ENCODE measurements at regions not wholly inside any gene's neighbourhood (a gene's known extent, or its start where the extent isn't known, plus 50 kb on each side); places are given as distances from the start of the nearest gene placed in this dataset.

GRCh38 chr2:129695496-129695895 lies 284.0 kb upstream of the RAB6C start:
- DNase-seq (ENCODE audit: low spot score): no peak

- no peak for DNase-seq (ENCODE audit: low spot score)
Observed at GRCh38 chr2:129698593-129698992, 280.9 kb upstream of the RAB6C start.

GRCh38 chr2:129699781-129700573 lies 279.5 kb upstream of the RAB6C start:
- no peak for DNase-seq (ENCODE audit: low spot score)

GRCh38 chr2:129702416-129703176 lies 276.9 kb upstream of the RAB6C start:
- DNase-seq (ENCODE audit: low spot score): no peak

- DNase-seq (ENCODE audit: low spot score): no peak
Observed at GRCh38 chr2:129705085-129705484, 274.4 kb upstream of the RAB6C start.

- no peak for DNase-seq (ENCODE audit: low spot score)
Observed at GRCh38 chr2:129707800-129708199, 271.7 kb upstream of the RAB6C start.

- no peak for DNase-seq (ENCODE audit: low spot score)
Observed at GRCh38 chr2:129708221-129708967, 271.1 kb upstream of the RAB6C start.

GRCh38 chr2:129709001-129709955 lies 270.2 kb upstream of the RAB6C start:
- DNase-seq (ENCODE audit: low spot score): no peak

GRCh38 chr2:129709956-129710598 lies 269.4 kb upstream of the RAB6C start:
- no peak for DNase-seq (ENCODE audit: low spot score)

- no peak for DNase-seq (ENCODE audit: low spot score)
Observed at GRCh38 chr2:129710670-129711495, 268.6 kb upstream of the RAB6C start.

- DNase-seq (ENCODE audit: low spot score): no peak
Observed at GRCh38 chr2:129711816-129712675, 267.4 kb upstream of the RAB6C start.

- DNase-seq (ENCODE audit: low spot score): no peak
Observed at GRCh38 chr2:129712676-129712985, 266.8 kb upstream of the RAB6C start.

- DNase-seq (ENCODE audit: low spot score): no peak
Observed at GRCh38 chr2:129713337-129713736, 266.1 kb upstream of the RAB6C start.

- DNase-seq (ENCODE audit: low spot score): no peak
Observed at GRCh38 chr2:129716781-129717559, 262.5 kb upstream of the RAB6C start.

GRCh38 chr2:129717560-129718130 lies 261.8 kb upstream of the RAB6C start:
- no peak for DNase-seq (ENCODE audit: low spot score)

- no peak for DNase-seq (ENCODE audit: low spot score)
Observed at GRCh38 chr2:129719335-129719734, 260.1 kb upstream of the RAB6C start.

- DNase-seq (ENCODE audit: low spot score): no peak
Observed at GRCh38 chr2:129720360-129720759, 259.1 kb upstream of the RAB6C start.

- DNase-seq (ENCODE audit: low spot score): no peak
Observed at GRCh38 chr2:129720761-129721160, 258.7 kb upstream of the RAB6C start.
